Stomach (tissue), 8 donors: ENCODE measurements at regions not wholly inside any gene's neighbourhood (a gene's known extent, or its start where the extent isn't known, plus 50 kb on each side); places are given as distances from the start of the nearest gene placed in this dataset.

Experiments used
- DNase-seq, 2 donors: peaks; one replicate each; pipeline versions ENCODE4 v3.0.0 to v3.0.0-alpha.2; 2013 to 2019
- H3K27ac ChIP-seq, 5 donors: fragments of 200-600 bp in 4 of 5; sonication (generic) in 4 of 5; one replicate each; pipeline ENCODE4 v1.5.1; 2013 to 2019; ENCODE audit warnings: mild to moderate bottlenecking in 1 of 5, moderate library complexity in 1 of 5
- H3K27me3 ChIP-seq, 3 donors: fragments of 200-600 bp; sonication (generic); one replicate each; pipeline ENCODE4 v1.5.1; 2017 to 2019; ENCODE audit warnings: mixed run types in 1 of 3
- H3K36me3 ChIP-seq, 4 donors: fragments of 200-600 bp; sonication (generic); 1 replicate in 3 of 4; 2 replicates in 1 of 4; pipeline ENCODE4 v1.5.1; 2016 to 2019
- H3K4me1 ChIP-seq, 4 donors: fragments of 200-600 bp; sonication (generic); one replicate each; pipeline ENCODE4 v1.5.1; 2016 to 2019
- H3K4me3 ChIP-seq, 4 donors: fragments of 200-600 bp; sonication (generic) in 3 of 4; one replicate each; pipeline ENCODE4 v1.5.1; 2016 to 2019; ENCODE audit warnings: mild to moderate bottlenecking in 1 of 4
- H3K9me3 ChIP-seq, 4 donors: fragments of 200-600 bp; sonication (generic); one replicate each; pipeline ENCODE4 v1.5.1; 2016 to 2019
- CTCF ChIP-seq, 7 experiments: fragments of 450-650 bp in 4 of 7; fragments of 200-600 bp in 3 of 7; sonication (generic) in 3 of 7; IDR thresholded peaks; one replicate each; pipeline ENCODE4 v1.5.1; 2016 to 2019; ENCODE audit warnings: antibody characterized with exemption in 7 of 7, control low read depth in 2 of 7, mild to moderate bottlenecking in 1 of 7
- EP300 ChIP-seq: sonication (generic); formaldehyde crosslinking; IDR thresholded peaks from one replicate; pipeline ENCODE4 v1.6.1; 2017; ENCODE audit warnings: antibody characterized with exemption
- POLR2A ChIP-seq, 4 donors: fragments of 450-650 bp; IDR thresholded peaks; one replicate each; pipeline ENCODE4 v1.6.1; 2016; ENCODE audit warnings: antibody characterized with exemption in 4 of 4, control low read depth in 2 of 4, mild to moderate bottlenecking in 1 of 4, moderate library complexity in 1 of 4
- POLR2AphosphoS5 ChIP-seq, 3 donors: sonication (generic); formaldehyde crosslinking; IDR thresholded peaks; one replicate each; pipeline ENCODE4 v1.6.1; 2016; ENCODE audit warnings: antibody characterized with exemption in 3 of 3
- WGBS, 5 donors: extraction: QIAGEN DNeasy Blood & Tissue Kit in 3 of 5; methylation state at CpG; one replicate each; pipeline versions ENCODE4 v1.1.5 to v1.1.7; 2013 to 2018; 5-methylcytosine and 5-hydroxymethylcytosine counted together
- intact Hi-C: fragments of 100-400 bp; cut with DNase I; formaldehyde crosslinking; loops from one replicate; pipeline ENCODE4 v1.15.1; 2023; ENCODE audit warnings: low total_unique reads
- donor health status: healthy with polysubstance abuse.
- donor health status: Bipolar disorder and iron deficiency.
- donor health status: healthy.

GRCh38 chr9:86682240-86682639 lies 265.1 kb downstream of the GAS1 start:
- intact Hi-C loops = no loop called here
- DNase-seq = no peak
- WGBS, 5 donors = 64 to 75% (median 69%) methylated on average over 8 of the region's 8 CpGs

GRCh38 chr9:86679909-86680308 lies 267.4 kb downstream of the GAS1 start:
- no peak for DNase-seq
- Histone ChIP-seq H3K4me1 (peaks cover 0 to 12% (median 5%) of the 10 kb centered on the region in 4 donors), H3K4me3 (no peak overlapping the region), H3K9me3 (no peaks in the 10 kb centered on the region), H3K36me3 (no peaks in the 10 kb centered on the region), H3K27me3 (no peaks in the 10 kb centered on the region), H3K27ac (no peak overlapping the region)
- intact Hi-C loops = no loop called here
- TF ChIP-seq CTCF (IDR thresholded peaks at IDR 0.05) = no peak
- no peak for TF ChIP-seq POLR2AphosphoS5 (IDR thresholded peaks at IDR 0.05)
- no peak for TF ChIP-seq POLR2A (IDR thresholded peaks at IDR 0.05)
- TF ChIP-seq EP300 = no peak
- WGBS, 5 donors = 85 to 94% (median 92%) methylated on average over 2 of the region's 2 CpGs

More at GRCh38 chr9:86682240-86682639, 265.1 kb downstream of the GAS1 start:
- no peak for TF ChIP-seq EP300
- no peak for TF ChIP-seq POLR2A (IDR thresholded peaks at IDR 0.05)
- no peak for TF ChIP-seq POLR2AphosphoS5 (IDR thresholded peaks at IDR 0.05)
- TF ChIP-seq CTCF (IDR thresholded peaks at IDR 0.05) = no peak
- no peaks in the 10 kb centered on the region for H3K27me3 ChIP-seq
- no peaks in the 10 kb centered on the region for H3K9me3 ChIP-seq
- no peak overlapping the region for H3K4me3 ChIP-seq
- H3K4me1 ChIP-seq = peaks cover 0 to 12% (median 5%) of the 10 kb centered on the region in 4 donors
- H3K36me3 ChIP-seq = no peaks in the 10 kb centered on the region
- no peak overlapping the region for H3K27ac ChIP-seq

DNA sequence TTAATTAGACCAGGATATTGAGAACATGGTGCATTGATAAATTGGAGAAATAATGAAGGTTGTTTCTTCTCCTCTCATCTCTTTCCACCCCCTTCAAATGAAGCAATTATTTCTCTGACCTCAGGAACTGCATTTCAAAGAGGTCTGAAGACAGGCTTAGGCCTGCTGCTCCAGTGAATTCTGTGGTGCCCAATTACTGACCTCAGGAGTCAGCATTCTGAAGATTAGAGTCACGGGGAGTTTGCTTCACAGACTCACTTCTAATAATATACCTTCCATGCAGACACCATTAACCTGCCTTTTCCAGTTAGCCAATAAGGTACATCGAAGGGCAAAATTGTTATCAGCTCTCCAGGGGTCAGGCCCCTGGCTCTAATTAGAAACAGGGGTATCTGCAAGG lies 270.9 kb downstream of the GAS1 start:
- intact Hi-C loops = no loop called here
- Histone ChIP-seq H3K4me3 (no peak overlapping the region), H3K4me1 (no peaks in the 10 kb centered on the region), H3K27me3 (no peaks in the 10 kb centered on the region), H3K9me3 (peaks cover 0 to 3% (median 2%) of the 10 kb centered on the region in 4 donors), H3K27ac (no peak overlapping the region), H3K36me3 (no peaks in the 10 kb centered on the region)
- WGBS, 5 donors = 66 to 87% (median 72%) methylated on average over 2 of the region's 2 CpGs
- TF ChIP-seq CTCF (IDR thresholded peaks at IDR 0.05) = no peak
- TF ChIP-seq POLR2A (IDR thresholded peaks at IDR 0.05) = no peak
- DNase-seq = no peak

- Histone ChIP-seq H3K27me3 (no peaks in the 10 kb centered on the region), H3K27ac (no peak overlapping the region), H3K4me3 (no peak overlapping the region), H3K36me3 (no peaks in the 10 kb centered on the region), H3K4me1 (no peaks in the 10 kb centered on the region), H3K9me3 (peaks cover 0 to 9% (median 5%) of the 10 kb centered on the region in 4 donors)
- 86 to 90% (median 89%) methylated on average over 5 of the region's 5 CpGs for WGBS, 5 donors
- intact Hi-C loops = no loop called here
- DNase-seq = no peak
- TF ChIP-seq EP300 (no peak), POLR2A (IDR thresholded peaks at IDR 0.05) (no peak), POLR2AphosphoS5 (IDR thresholded peaks at IDR 0.05) (no peak), CTCF (IDR thresholded peaks at IDR 0.05) (no peak)
Measured at GRCh38 chr9:86675805-86676204, 271.5 kb downstream of the GAS1 start.
